Spleen (tissue), 7 donors: ENCODE measurements at regions not wholly inside any gene's neighbourhood (a gene's known extent, or its start where the extent isn't known, plus 50 kb on each side); places are given as distances from the start of the nearest gene placed in this dataset.

Source experiments
- POLR2A ChIP-seq, 3 donors: fragments of 450-650 bp; IDR thresholded peaks; one replicate each; pipeline ENCODE4 v1.5.1; 2017; ENCODE audit warnings: antibody characterized with exemption in 3 of 3, mild to moderate bottlenecking in 1 of 3
- POLR2AphosphoS5 ChIP-seq, 3 donors: sonication (generic); formaldehyde crosslinking; IDR thresholded peaks; one replicate each; pipeline ENCODE4 v1.5.1; 2017; ENCODE audit warnings: antibody characterized with exemption in 3 of 3
- TF ChIP-seq, protein P1 (sequence below), 11 experiments: fragments of 200-600 bp in 7 of 11; fragments of 450-650 bp in 4 of 11; sonication (generic) in 4 of 11; IDR thresholded peaks in 8 of 11; conservative IDR thresholded peaks in 3 of 11; 1 replicate in 7 of 11; 2 replicates in 4 of 11; pipeline versions ENCODE4 v1.4.0 to v1.8.0; 2016 to 2021; ENCODE audit warnings: antibody characterized with exemption in 11 of 11, inconsistent platforms in 4 of 11, mild to moderate bottlenecking in 1 of 11
- donor health status: DM: no; HTN: no; CAD: no; lungs with moderate emphysema.
- donor health status: DM: no; HTN: no; CAD: no.
- donor health status: DM: no; HTN: no; CAD: no.

- TF ChIP-seq, protein P1, sequence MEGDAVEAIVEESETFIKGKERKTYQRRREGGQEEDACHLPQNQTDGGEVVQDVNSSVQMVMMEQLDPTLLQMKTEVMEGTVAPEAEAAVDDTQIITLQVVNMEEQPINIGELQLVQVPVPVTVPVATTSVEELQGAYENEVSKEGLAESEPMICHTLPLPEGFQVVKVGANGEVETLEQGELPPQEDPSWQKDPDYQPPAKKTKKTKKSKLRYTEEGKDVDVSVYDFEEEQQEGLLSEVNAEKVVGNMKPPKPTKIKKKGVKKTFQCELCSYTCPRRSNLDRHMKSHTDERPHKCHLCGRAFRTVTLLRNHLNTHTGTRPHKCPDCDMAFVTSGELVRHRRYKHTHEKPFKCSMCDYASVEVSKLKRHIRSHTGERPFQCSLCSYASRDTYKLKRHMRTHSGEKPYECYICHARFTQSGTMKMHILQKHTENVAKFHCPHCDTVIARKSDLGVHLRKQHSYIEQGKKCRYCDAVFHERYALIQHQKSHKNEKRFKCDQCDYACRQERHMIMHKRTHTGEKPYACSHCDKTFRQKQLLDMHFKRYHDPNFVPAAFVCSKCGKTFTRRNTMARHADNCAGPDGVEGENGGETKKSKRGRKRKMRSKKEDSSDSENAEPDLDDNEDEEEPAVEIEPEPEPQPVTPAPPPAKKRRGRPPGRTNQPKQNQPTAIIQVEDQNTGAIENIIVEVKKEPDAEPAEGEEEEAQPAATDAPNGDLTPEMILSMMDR (IDR thresholded peaks at IDR 0.05 in 8 of 11, conservative IDR thresholded peaks at IDR 0.05 in 3 of 11): no peak
- no peak for TF ChIP-seq POLR2AphosphoS5 (IDR thresholded peaks at IDR 0.05)
- no peak for TF ChIP-seq POLR2A (IDR thresholded peaks at IDR 0.05)
Observed at GRCh38 chr11:79919350-79919749, 478.5 kb upstream of the TENM4 start.
